SK-N-SH (cell line): ENCODE measurements at regions not wholly inside any gene's neighbourhood (a gene's known extent, or its start where the extent isn't known, plus 50 kb on each side); places are given as distances from the start of the nearest gene placed in this dataset.

Experiments used
- ELF1 ChIP-seq: IDR thresholded peaks from 2 replicates; pipeline ENCODE4 v1.4.0; 2012
- EZH2phosphoT487 ChIP-seq: fragments of 200-600 bp; sonication (generic); IDR thresholded peaks from 2 replicates; pipeline ENCODE4 v1.6.1; 2017; ENCODE audit warnings: low read depth, mixed run types, mild to moderate bottlenecking, antibody characterized with exemption, moderate library complexity, borderline replicate concordance
- NRF1 ChIP-seq: IDR thresholded peaks from 2 replicates; pipeline ENCODE4 v1.6.1; 2012; ENCODE audit warnings: low read depth, mild to moderate bottlenecking, low read length
- TF ChIP-seq, protein P1 (sequence below): fragments of 200-600 bp; sonication (generic); IDR thresholded peaks from 2 replicates; pipeline ENCODE4 v1.6.1; 2017; ENCODE audit warnings: antibody characterized with exemption, mild to moderate bottlenecking, moderate library complexity

DNA sequence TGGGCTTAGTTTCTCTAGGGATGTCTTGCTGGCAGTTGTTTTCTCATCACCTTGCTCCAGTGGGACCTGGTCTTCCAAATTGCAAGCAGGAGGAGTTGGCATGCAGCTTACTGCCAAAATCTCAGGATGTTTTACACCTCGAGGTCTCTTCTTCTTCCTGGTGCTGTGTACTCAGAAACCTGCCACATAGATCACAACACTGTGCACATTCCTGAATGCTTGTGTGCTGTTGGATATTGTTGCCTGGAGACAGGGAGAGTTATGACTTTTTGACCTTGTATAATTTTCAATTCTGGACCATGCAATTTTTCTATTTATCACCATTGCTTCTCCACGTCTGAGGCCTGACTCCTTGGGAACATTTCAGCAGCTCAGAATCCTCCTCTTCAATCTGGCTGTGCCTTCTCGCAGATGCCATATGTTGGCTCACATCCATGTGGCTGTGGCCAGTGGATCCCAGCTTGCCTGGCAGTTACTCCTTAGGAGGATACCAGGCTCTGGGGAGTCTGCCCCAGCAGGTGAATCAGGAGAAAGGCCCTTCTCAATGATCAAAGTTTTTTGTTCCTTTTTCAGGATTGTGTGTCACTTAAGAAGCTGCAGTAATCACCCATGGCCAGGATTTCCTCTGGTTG, 489.3 kb downstream of the TSN start:
- TF ChIP-seq, protein P1, sequence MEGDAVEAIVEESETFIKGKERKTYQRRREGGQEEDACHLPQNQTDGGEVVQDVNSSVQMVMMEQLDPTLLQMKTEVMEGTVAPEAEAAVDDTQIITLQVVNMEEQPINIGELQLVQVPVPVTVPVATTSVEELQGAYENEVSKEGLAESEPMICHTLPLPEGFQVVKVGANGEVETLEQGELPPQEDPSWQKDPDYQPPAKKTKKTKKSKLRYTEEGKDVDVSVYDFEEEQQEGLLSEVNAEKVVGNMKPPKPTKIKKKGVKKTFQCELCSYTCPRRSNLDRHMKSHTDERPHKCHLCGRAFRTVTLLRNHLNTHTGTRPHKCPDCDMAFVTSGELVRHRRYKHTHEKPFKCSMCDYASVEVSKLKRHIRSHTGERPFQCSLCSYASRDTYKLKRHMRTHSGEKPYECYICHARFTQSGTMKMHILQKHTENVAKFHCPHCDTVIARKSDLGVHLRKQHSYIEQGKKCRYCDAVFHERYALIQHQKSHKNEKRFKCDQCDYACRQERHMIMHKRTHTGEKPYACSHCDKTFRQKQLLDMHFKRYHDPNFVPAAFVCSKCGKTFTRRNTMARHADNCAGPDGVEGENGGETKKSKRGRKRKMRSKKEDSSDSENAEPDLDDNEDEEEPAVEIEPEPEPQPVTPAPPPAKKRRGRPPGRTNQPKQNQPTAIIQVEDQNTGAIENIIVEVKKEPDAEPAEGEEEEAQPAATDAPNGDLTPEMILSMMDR = no peak
- TF ChIP-seq ELF1 = no peak
- no peak for TF ChIP-seq NRF1
- no peak for TF ChIP-seq EZH2phosphoT487
